ENCODE measurements at regions not wholly inside any gene's neighbourhood (a gene's known extent, or its start where the extent isn't known, plus 50 kb on each side); places are given as distances from the start of the nearest gene placed in this dataset.

- no peak for TF ChIP-seq CTCF (conservative IDR thresholded peaks at IDR 0.05)
- no peak for TF ChIP-seq EZH2 (IDR thresholded peaks at IDR 0.05; ENCODE audit: low read depth)
These were observed 440.0 kb upstream of the PCDH10 start for GRCh38 chr4:132709056-132709455.

Measured in PC-9 (cell line).